ENCODE measurements at regions not wholly inside any gene's neighbourhood (a gene's known extent, or its start where the extent isn't known, plus 50 kb on each side); places are given as distances from the start of the nearest gene placed in this dataset.

DNA sequence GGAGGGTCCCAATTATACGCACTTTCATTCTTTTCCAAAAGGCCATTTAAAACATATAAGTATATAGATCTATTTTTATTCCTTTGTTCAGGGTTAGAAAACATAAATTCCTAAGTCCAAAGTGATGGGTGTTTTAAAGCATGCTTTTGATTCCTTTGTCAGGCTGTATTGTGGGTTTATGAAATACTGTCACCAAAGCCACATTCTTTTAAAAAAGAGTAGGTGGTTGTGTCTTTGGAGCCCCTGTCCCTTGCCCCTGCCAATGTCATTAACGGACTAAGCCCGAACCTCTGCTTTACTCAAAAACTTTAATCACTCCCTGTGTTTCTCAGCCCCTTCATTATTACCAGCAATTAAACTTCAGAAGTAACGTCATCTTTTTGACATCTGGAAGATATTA is 104.9 kb upstream of the APCDD1 start:
- ChIA-PET POLR2A (no interaction called here), CTCF (no interaction called here)
- TF ChIP-seq, protein P1, sequence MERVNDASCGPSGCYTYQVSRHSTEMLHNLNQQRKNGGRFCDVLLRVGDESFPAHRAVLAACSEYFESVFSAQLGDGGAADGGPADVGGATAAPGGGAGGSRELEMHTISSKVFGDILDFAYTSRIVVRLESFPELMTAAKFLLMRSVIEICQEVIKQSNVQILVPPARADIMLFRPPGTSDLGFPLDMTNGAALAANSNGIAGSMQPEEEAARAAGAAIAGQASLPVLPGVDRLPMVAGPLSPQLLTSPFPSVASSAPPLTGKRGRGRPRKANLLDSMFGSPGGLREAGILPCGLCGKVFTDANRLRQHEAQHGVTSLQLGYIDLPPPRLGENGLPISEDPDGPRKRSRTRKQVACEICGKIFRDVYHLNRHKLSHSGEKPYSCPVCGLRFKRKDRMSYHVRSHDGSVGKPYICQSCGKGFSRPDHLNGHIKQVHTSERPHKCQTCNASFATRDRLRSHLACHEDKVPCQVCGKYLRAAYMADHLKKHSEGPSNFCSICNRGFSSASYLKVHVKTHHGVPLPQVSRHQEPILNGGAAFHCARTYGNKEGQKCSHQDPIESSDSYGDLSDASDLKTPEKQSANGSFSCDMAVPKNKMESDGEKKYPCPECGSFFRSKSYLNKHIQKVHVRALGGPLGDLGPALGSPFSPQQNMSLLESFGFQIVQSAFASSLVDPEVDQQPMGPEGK (tag by site-specific recombination; IDR thresholded peaks at IDR 0.05) = no peak
- TF ChIP-seq ZNF202 (tag by site-specific recombination; IDR thresholded peaks at IDR 0.05; ENCODE audit: borderline replicate concordance) = no peak
- no peak for TF ChIP-seq ZNF654 (tag by site-specific recombination; IDR thresholded peaks at IDR 0.05; ENCODE audit: low read depth)
- no peak for TF ChIP-seq ZNF394 (tag by site-specific recombination; IDR thresholded peaks at IDR 0.05; ENCODE audit: borderline replicate concordance)
- TF ChIP-seq ZNF501 (tag by site-specific recombination; IDR thresholded peaks at IDR 0.05) = no peak
- Histone ChIP-seq H3K4me1 (ENCODE audit: control insufficient read depth, insufficient read depth, low read length) (no peaks in the 10 kb centered on the region), H3K9me3 (ENCODE audit: control insufficient read depth, insufficient read depth, low read depth, low read length) (no peaks in the 10 kb centered on the region), H3K36me3 (ENCODE audit: control insufficient read depth in 2 of 2, insufficient read depth in 1 of 2, low read length in 2 of 2) (no peaks in the 10 kb centered on the region), H3K4me3 (ENCODE audit: low read depth, low read length) (no peak overlapping the region), H3K27ac (ENCODE audit: extremely low read depth, low read depth, low read length) (no peak overlapping the region)

DNA sequence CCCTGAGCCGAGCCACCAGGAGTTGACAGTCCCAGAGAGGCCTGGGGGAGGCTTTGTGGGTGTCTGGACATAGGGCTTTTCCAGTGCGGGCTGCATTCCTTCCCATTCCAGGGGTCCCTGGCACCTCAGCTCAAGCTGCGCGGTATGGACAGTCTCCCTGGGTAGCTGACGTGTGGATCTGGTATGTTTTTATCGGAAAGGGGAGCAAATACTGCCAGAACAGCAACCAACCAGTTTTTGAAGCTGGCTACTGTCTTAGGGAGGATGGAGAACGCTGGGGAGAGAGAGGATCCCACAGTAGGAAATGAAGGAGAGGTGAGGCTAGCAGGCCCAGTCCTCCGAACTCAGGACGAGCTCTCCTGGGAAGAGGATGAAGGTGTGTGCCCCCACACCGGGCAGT is 103.8 kb upstream of the APCDD1 start:
- no peak overlapping the region for H3K4me3 ChIP-seq (ENCODE audit: low read depth, low read length)
- no peak for TF ChIP-seq ZNF530 (tag by site-specific recombination; IDR thresholded peaks at IDR 0.05; ENCODE audit: low read depth)
- TF ChIP-seq ZNF561 (tag by site-specific recombination; IDR thresholded peaks at IDR 0.05; ENCODE audit: borderline replicate concordance) = no peak
- TF ChIP-seq ZNF548 (tag by site-specific recombination; IDR thresholded peaks at IDR 0.05) = no peak
- TF ChIP-seq ZNF10 (tag by site-specific recombination; IDR thresholded peaks at IDR 0.05) = no peak
- TF ChIP-seq, protein P2, sequence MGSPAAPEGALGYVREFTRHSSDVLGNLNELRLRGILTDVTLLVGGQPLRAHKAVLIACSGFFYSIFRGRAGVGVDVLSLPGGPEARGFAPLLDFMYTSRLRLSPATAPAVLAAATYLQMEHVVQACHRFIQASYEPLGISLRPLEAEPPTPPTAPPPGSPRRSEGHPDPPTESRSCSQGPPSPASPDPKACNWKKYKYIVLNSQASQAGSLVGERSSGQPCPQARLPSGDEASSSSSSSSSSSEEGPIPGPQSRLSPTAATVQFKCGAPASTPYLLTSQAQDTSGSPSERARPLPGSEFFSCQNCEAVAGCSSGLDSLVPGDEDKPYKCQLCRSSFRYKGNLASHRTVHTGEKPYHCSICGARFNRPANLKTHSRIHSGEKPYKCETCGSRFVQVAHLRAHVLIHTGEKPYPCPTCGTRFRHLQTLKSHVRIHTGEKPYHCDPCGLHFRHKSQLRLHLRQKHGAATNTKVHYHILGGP (tag by site-specific recombination; IDR thresholded peaks at IDR 0.05) = no peak
- TF ChIP-seq, protein P3, sequence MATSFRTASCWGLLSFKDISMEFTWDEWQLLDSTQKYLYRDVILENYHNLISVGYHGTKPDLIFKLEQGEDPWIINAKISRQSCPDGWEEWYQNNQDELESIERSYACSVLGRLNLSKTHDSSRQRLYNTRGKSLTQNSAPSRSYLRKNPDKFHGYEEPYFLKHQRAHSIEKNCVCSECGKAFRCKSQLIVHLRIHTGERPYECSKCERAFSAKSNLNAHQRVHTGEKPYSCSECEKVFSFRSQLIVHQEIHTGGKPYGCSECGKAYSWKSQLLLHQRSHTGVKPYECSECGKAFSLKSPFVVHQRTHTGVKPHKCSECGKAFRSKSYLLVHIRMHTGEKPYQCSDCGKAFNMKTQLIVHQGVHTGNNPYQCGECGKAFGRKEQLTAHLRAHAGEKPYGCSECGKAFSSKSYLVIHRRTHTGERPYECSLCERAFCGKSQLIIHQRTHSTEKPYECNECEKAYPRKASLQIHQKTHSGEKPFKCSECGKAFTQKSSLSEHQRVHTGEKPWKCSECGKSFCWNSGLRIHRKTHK (tag by site-specific recombination; IDR thresholded peaks at IDR 0.05) = no peak
- TF ChIP-seq, protein P4, sequence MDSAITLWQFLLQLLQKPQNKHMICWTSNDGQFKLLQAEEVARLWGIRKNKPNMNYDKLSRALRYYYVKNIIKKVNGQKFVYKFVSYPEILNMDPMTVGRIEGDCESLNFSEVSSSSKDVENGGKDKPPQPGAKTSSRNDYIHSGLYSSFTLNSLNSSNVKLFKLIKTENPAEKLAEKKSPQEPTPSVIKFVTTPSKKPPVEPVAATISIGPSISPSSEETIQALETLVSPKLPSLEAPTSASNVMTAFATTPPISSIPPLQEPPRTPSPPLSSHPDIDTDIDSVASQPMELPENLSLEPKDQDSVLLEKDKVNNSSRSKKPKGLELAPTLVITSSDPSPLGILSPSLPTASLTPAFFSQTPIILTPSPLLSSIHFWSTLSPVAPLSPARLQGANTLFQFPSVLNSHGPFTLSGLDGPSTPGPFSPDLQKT (IDR thresholded peaks at IDR 0.05; ENCODE audit: borderline replicate concordance, low read depth, low read length) = no peak
- no peak for TF ChIP-seq ZNF184 (tag by site-specific recombination; IDR thresholded peaks at IDR 0.05)
- TF ChIP-seq OVOL3 (tag by site-specific recombination; IDR thresholded peaks at IDR 0.05) = no peak
- TF ChIP-seq, protein P5, sequence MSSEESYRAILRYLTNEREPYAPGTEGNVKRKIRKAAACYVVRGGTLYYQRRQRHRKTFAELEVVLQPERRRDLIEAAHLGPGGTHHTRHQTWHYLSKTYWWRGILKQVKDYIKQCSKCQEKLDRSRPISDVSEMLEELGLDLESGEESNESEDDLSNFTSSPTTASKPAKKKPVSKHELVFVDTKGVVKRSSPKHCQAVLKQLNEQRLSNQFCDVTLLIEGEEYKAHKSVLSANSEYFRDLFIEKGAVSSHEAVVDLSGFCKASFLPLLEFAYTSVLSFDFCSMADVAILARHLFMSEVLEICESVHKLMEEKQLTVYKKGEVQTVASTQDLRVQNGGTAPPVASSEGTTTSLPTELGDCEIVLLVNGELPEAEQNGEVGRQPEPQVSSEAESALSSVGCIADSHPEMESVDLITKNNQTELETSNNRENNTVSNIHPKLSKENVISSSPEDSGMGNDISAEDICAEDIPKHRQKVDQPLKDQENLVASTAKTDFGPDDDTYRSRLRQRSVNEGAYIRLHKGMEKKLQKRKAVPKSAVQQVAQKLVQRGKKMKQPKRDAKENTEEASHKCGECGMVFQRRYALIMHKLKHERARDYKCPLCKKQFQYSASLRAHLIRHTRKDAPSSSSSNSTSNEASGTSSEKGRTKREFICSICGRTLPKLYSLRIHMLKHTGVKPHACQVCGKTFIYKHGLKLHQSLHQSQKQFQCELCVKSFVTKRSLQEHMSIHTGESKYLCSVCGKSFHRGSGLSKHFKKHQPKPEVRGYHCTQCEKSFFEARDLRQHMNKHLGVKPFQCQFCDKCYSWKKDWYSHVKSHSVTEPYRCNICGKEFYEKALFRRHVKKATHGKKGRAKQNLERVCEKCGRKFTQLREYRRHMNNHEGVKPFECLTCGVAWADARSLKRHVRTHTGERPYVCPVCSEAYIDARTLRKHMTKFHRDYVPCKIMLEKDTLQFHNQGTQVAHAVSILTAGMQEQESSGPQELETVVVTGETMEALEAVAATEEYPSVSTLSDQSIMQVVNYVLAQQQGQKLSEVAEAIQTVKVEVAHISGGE (tag by site-specific recombination; conservative IDR thresholded peaks at IDR 0.05; ENCODE audit: low read depth) = no peak
- no peak for TF ChIP-seq ZNF501 (tag by site-specific recombination; IDR thresholded peaks at IDR 0.05)
- TF ChIP-seq, protein P6, sequence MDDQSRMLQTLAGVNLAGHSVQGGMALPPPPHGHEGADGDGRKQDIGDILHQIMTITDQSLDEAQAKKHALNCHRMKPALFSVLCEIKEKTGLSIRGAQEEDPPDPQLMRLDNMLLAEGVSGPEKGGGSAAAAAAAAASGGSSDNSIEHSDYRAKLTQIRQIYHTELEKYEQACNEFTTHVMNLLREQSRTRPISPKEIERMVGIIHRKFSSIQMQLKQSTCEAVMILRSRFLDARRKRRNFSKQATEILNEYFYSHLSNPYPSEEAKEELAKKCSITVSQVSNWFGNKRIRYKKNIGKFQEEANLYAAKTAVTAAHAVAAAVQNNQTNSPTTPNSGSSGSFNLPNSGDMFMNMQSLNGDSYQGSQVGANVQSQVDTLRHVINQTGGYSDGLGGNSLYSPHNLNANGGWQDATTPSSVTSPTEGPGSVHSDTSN (CRISPR knock-in tag; IDR thresholded peaks at IDR 0.05) = no peak
- no peak for TF ChIP-seq ZNF202 (tag by site-specific recombination; IDR thresholded peaks at IDR 0.05; ENCODE audit: borderline replicate concordance)
- no peak for TF ChIP-seq ZNF701 (tag by site-specific recombination; IDR thresholded peaks at IDR 0.05)
- TF ChIP-seq, protein P7, sequence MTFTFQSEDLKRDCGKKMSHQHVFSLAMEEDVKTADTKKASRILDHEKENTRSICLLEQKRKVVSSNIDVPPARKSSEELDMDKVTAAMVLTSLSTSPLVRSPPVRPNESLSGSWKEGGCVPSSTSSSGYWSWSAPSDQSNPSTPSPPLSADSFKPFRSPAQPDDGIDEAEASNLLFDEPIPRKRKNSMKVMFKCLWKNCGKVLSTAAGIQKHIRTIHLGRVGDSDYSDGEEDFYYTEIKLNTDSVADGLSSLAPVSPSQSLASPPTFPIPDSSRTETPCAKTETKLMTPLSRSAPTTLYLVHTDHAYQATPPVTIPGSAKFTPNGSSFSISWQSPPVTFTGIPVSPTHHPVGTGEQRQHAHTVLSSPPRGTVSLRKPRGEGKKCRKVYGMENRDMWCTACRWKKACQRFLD (tag by site-specific recombination; IDR thresholded peaks at IDR 0.05) = no peak
- TF ChIP-seq ZNF121 (tag by site-specific recombination; IDR thresholded peaks at IDR 0.05) = no peak
- TF ChIP-seq ZNF2 (tag by site-specific recombination; IDR thresholded peaks at IDR 0.05) = no peak
- CTCF ChIA-PET = interaction anchor here (0.6 kb wide), 1 partner anchor 759 kb away, joined by 3 read pairs; no protein-coding TSS in a partner anchor
- no peak overlapping the region for H3K27ac ChIP-seq (ENCODE audit: extremely low read depth, low read depth, low read length)
- H3K9me3 ChIP-seq (ENCODE audit: control insufficient read depth, insufficient read depth, low read depth, low read length) = no peaks in the 10 kb centered on the region
- H3K36me3 ChIP-seq (ENCODE audit: control insufficient read depth in 2 of 2, insufficient read depth in 1 of 2, low read length in 2 of 2) = no peaks in the 10 kb centered on the region
- no peaks in the 10 kb centered on the region for H3K4me1 ChIP-seq (ENCODE audit: control insufficient read depth, insufficient read depth, low read length)
- POLR2A ChIA-PET = no interaction called here
